Gastroesophageal sphincter (tissue), 4 donors: ENCODE measurements at regions not wholly inside any gene's neighbourhood (a gene's known extent, or its start where the extent isn't known, plus 50 kb on each side); places are given as distances from the start of the nearest gene placed in this dataset.

Experiments used
- ATAC-seq: fragments of 150-250 bp; one replicate; pipeline ENCODE4 v1.9.1; 2016; ENCODE audit warnings: mild to moderate bottlenecking, moderate library complexity
- H3K27ac ChIP-seq, 4 donors: fragments of 200-600 bp; sonication (generic) in 3 of 4; 1 replicate in 3 of 4; 2 replicates in 1 of 4; pipeline ENCODE4 v1.5.1; 2016 to 2019
- H3K27me3 ChIP-seq: fragments of 200-600 bp; sonication (generic); one replicate; pipeline ENCODE4 v1.5.1; 2019
- H3K36me3 ChIP-seq, 2 donors: fragments of 200-600 bp; sonication (generic); one replicate each; pipeline ENCODE4 v1.5.1; 2019; ENCODE audit warnings: control low read depth in 1 of 2
- H3K4me1 ChIP-seq, 3 donors: fragments of 200-600 bp; sonication (generic); 1 replicate in 2 of 3; 2 replicates in 1 of 3; pipeline ENCODE4 v1.5.1; 2016 to 2019; ENCODE audit warnings: control low read depth in 2 of 3
- H3K4me3 ChIP-seq, 2 donors: fragments of 200-600 bp; sonication (generic); one replicate each; pipeline ENCODE4 v1.5.1; 2019; ENCODE audit warnings: mild to moderate bottlenecking in 1 of 2, moderate library complexity in 1 of 2
- H3K9me3 ChIP-seq, 3 donors: fragments of 200-600 bp; sonication (generic); one replicate each; pipeline ENCODE4 v1.5.1; 2017 to 2019; ENCODE audit warnings: control low read depth in 2 of 3
- EP300 ChIP-seq: sonication (generic); formaldehyde crosslinking; IDR thresholded peaks from one replicate; pipeline ENCODE4 v1.6.1; 2017; ENCODE audit warnings: antibody characterized with exemption, mild to moderate bottlenecking
- POLR2A ChIP-seq, 2 donors: fragments of 450-650 bp; IDR thresholded peaks; one replicate each; pipeline ENCODE4 v1.6.1; 2017; ENCODE audit warnings: antibody characterized with exemption in 2 of 2, mild to moderate bottlenecking in 2 of 2, moderate library complexity in 1 of 2
- POLR2AphosphoS5 ChIP-seq: sonication (generic); formaldehyde crosslinking; IDR thresholded peaks from one replicate; pipeline ENCODE4 v1.6.1; 2017; ENCODE audit warnings: antibody characterized with exemption
- WGBS, 2 donors: methylation state at CpG; one replicate each; pipeline ENCODE4 v1.1.5; 2018; ENCODE audit warnings: low coverage in 1 of 2; 5-methylcytosine and 5-hydroxymethylcytosine counted together
- TF ChIP-seq, protein P1 (sequence below), 4 experiments: fragments of 200-600 bp in 2 of 4; fragments of 450-650 bp in 2 of 4; sonication (generic) in 1 of 4; IDR thresholded peaks; one replicate each; pipeline ENCODE4 v1.5.1; 2017 to 2019; ENCODE audit warnings: antibody characterized with exemption in 4 of 4, mild to moderate bottlenecking in 2 of 4, moderate library complexity in 2 of 4

DNA sequence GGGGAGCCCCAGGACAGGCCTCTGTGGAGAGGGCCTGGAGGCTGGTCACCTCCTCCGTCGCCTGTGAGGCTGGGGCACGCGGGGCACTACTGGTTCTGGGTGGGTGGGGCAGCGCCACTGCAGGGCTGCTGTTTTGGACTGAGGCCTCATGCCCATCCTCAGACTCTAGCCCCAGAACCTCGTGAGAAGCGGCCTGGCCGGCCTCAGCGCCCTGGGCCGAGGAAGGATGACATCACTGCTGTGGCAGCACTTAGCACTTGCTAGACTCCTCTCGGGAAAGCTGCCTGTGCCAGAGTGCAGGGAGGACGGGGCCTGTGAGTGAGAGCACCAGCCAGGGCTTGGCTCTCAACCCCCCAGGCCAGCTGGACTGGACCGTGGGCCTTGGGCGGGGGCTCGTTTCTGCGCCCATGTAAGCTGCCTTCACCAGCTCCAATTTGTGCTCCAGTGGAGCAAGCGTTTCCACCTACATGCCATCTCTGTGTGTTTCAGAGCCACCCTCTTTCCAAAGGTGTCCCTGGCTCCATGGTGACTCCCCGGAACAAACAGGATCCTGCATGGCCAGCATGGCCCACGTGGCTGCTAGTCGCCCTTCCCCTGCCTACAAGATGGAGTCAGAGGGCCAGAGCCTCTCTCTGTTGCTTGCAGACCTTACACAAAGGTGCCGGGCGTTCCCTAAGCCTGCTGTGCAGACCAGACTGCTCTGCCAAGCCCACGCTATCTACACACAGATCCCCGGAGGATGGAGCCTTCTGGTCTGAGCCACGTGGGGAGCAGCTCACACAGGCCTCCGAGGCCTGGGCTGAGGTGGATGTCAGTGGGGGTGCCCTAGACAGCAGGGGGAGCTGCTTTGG lies 102.9 kb downstream of the CTTN start:
- Histone ChIP-seq H3K4me3 (no peak overlapping the region), H3K27me3 (no peaks in the 10 kb centered on the region), H3K9me3 (no peaks in the 10 kb centered on the region), H3K27ac (no peak overlapping the region), H3K4me1 (no peaks in the 10 kb centered on the region), H3K36me3 (no peaks in the 10 kb centered on the region)
- no peak for ATAC-seq
- no CpG with 5 or more reads among the region's 26 CpGs for WGBS, 2 donors
- TF ChIP-seq EP300 (no peak), POLR2A (IDR thresholded peaks at IDR 0.05) (no peak), POLR2AphosphoS5 (no peak)
- TF ChIP-seq, protein P1, sequence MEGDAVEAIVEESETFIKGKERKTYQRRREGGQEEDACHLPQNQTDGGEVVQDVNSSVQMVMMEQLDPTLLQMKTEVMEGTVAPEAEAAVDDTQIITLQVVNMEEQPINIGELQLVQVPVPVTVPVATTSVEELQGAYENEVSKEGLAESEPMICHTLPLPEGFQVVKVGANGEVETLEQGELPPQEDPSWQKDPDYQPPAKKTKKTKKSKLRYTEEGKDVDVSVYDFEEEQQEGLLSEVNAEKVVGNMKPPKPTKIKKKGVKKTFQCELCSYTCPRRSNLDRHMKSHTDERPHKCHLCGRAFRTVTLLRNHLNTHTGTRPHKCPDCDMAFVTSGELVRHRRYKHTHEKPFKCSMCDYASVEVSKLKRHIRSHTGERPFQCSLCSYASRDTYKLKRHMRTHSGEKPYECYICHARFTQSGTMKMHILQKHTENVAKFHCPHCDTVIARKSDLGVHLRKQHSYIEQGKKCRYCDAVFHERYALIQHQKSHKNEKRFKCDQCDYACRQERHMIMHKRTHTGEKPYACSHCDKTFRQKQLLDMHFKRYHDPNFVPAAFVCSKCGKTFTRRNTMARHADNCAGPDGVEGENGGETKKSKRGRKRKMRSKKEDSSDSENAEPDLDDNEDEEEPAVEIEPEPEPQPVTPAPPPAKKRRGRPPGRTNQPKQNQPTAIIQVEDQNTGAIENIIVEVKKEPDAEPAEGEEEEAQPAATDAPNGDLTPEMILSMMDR (IDR thresholded peaks at IDR 0.05): no peak

DNA sequence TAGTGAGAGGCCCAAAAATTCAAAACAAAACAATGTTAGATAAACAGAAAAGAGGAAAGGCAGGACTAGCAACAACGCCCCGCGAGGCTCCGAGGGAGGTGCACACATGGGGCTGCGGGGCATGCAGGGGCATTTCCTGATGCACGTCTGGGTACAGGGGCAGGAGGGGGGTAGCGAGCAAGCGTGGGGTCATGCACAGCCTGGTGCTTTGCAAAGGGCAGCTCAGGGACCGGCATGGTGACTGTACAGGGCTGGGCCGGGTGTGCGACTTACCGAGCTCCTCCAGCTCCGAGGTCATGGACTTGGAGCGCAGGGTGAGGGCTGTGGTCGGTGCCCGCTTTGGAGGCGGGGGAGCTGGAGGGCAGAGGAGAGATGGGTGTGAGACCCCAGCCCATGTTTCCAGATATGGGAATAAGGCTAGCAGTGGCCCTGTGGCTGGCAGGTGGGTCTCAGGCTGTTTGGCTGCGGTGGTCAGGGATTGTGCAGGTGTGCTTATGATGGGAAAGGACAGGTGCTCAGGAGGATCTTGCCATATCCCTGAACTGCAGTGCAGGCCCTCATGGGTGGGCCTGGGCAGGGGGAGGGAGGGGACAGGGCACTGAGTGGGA lies 103.7 kb downstream of the CTTN start:
- 100% methylated on average over 1 of the region's 18 CpGs for WGBS, 2 donors
- no peaks in the 10 kb centered on the region for H3K36me3 ChIP-seq
- H3K4me1 ChIP-seq: no peaks in the 10 kb centered on the region
- no peak overlapping the region for H3K4me3 ChIP-seq
- H3K9me3 ChIP-seq: no peaks in the 10 kb centered on the region
- H3K27me3 ChIP-seq: no peaks in the 10 kb centered on the region
- ATAC-seq: no peak
- no peak for TF ChIP-seq EP300
- TF ChIP-seq, protein P1 (IDR thresholded peaks at IDR 0.05): no peak
- no peak for TF ChIP-seq POLR2AphosphoS5
- TF ChIP-seq POLR2A (IDR thresholded peaks at IDR 0.05): no peak
- H3K27ac ChIP-seq: no peak overlapping the region

DNA sequence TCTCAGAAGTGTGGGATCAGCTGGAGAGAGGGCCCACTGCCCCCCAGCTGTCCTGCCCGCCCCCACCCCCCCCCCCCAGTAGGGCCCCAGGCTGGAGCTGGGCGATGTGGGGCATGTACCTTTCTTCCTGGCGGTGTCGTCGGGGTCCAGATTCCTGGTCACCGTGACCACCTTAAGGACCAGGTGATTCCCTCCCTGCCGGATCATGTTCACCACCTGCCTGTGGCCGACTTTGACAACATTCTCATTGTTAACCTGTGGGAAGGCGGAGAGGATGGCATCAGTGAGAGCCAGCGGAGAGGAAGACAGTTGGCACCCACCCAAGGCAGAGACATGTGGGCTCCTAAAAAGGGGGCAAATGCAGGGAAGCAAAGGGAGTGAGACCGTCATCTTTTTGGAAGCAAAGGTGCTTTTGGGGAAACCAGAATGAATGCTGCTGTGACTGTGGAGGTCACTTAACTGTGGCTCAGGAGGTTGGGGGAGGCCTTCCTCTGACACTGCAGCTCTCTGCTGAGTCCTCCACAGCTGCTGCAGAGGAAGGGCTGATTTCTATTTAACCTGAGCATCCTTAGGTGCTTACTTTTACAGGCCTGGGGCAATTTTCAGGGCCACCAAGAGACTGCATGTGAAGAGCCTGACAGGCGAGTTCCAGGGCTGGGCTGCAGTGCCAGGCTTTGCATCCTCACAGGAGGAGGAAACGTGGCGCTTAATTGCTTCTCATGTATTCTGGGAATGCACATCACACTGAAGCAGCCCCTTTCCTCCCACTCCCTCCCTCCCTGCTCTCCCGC lies 104.5 kb downstream of the CTTN start:
- H3K4me3 ChIP-seq: no peak overlapping the region
- H3K36me3 ChIP-seq: no peaks in the 10 kb centered on the region
- WGBS, 2 donors: 75 to 77% methylated on average over 2 to 7 of the region's 15 CpGs
- no peak overlapping the region for H3K27ac ChIP-seq
- no peaks in the 10 kb centered on the region for H3K27me3 ChIP-seq
- no peaks in the 10 kb centered on the region for H3K9me3 ChIP-seq
- ATAC-seq: no peak
- no peaks in the 10 kb centered on the region for H3K4me1 ChIP-seq
- TF ChIP-seq POLR2A (IDR thresholded peaks at IDR 0.05): no peak

DNA sequence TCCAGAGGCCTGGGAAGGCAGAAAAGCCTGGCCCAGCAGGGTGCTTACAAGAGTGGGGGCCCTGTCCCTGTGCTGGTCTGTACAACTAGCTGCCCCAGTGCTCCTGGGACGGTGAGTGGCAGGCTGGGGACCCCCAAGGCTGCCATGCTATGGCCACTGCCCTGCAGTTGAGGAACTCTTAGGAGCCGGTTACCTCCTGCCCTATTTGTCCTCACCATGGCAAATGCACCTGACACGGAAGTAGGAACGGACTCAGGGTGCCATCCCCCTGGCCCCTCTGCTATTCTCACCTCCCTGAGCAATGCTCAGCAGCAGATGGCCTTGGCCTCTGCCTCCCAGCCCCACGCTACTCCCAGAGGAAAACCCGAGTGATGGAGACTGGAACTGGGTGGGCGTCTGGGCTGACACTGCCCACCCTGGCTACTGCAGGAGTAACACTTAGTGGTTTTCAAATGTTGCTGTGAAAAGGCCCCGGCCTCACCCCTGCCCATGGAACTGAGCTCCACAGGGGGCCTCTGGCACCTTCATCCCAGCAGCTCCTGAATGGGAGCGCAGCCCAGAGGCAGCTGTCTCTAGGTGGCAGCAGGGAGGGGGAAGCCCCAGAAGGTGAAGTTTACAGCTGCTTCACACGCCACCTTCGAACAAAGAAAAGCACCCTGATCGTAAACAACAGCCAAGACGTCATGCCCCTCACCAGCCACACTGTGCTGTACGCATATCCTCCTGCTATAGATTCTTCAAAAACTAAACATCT lies 105.3 kb downstream of the CTTN start:
- H3K4me3 ChIP-seq: no peak overlapping the region
- H3K36me3 ChIP-seq: no peaks in the 10 kb centered on the region
- no peaks in the 10 kb centered on the region for H3K9me3 ChIP-seq
- TF ChIP-seq, protein P1 (IDR thresholded peaks at IDR 0.05): no peak
- TF ChIP-seq EP300: no peak
- no peak for TF ChIP-seq POLR2AphosphoS5
- no peak for TF ChIP-seq POLR2A (IDR thresholded peaks at IDR 0.05)
- no peak for ATAC-seq
- no peak overlapping the region for H3K27ac ChIP-seq
- no peaks in the 10 kb centered on the region for H3K4me1 ChIP-seq
- H3K27me3 ChIP-seq: no peaks in the 10 kb centered on the region
- WGBS, 2 donors: no CpG with 5 or more reads among the region's 14 CpGs
